ENCODE measurements at regions not wholly inside any gene's neighbourhood (a gene's known extent, or its start where the extent isn't known, plus 50 kb on each side); places are given as distances from the start of the nearest gene placed in this dataset.

DNA sequence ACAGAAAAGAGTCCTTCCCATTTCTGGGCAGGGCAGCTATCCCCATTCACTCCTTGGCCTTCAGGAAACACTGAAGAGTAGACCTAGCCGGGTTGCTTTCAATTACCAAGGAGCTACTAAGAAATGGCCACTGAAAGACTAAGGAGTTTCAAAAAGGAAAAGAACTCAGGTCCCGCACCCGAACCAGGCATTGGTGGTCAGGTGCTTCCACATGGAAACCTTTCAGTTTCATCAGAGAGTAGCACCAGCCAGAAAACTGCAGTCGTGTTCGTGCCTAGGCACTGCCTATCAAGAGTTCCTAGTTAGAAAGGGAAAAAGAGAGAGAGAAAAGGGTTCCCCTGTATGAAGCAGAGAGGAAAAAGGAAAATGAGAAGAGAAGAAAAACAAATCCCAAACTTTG, 237.9 kb downstream of the KLHL4 start:
- Histone ChIP-seq H3K27me3 (ENCODE audit: control insufficient read depth, insufficient read depth, low read length) (no peaks in the 10 kb centered on the region), H3K4me1 (ENCODE audit: control insufficient read depth, insufficient read depth, low read length) (no peaks in the 10 kb centered on the region), H3K4me3 (ENCODE audit: low read depth in 2 of 2, low read length in 2 of 2) (no peak overlapping the region), H3K9me3 (ENCODE audit: control insufficient read depth, insufficient read depth, low read depth, low read length) (no peaks in the 10 kb centered on the region), H3K27ac (ENCODE audit: low read length) (no peak overlapping the region), H3K36me3 (ENCODE audit: control insufficient read depth, insufficient read depth, low read length) (no peaks in the 10 kb centered on the region)
- intact Hi-C loops (cut with micrococcal nuclease; ENCODE audit: unreplicated experiment) (no loop called here), in situ Hi-C loops (cut with HindIII; ENCODE audit: low pct_unique_long_range_greater_than_20kb, low sequenced_read_pairs) (no loop called here)
- DNase-seq (ENCODE audit: low read depth, low spot score) (no peak), ATAC-seq (no peak)
- ChIA-PET POLR2A (no interaction called here), CTCF (no interaction called here)
- TF ChIP-seq, protein P1, sequence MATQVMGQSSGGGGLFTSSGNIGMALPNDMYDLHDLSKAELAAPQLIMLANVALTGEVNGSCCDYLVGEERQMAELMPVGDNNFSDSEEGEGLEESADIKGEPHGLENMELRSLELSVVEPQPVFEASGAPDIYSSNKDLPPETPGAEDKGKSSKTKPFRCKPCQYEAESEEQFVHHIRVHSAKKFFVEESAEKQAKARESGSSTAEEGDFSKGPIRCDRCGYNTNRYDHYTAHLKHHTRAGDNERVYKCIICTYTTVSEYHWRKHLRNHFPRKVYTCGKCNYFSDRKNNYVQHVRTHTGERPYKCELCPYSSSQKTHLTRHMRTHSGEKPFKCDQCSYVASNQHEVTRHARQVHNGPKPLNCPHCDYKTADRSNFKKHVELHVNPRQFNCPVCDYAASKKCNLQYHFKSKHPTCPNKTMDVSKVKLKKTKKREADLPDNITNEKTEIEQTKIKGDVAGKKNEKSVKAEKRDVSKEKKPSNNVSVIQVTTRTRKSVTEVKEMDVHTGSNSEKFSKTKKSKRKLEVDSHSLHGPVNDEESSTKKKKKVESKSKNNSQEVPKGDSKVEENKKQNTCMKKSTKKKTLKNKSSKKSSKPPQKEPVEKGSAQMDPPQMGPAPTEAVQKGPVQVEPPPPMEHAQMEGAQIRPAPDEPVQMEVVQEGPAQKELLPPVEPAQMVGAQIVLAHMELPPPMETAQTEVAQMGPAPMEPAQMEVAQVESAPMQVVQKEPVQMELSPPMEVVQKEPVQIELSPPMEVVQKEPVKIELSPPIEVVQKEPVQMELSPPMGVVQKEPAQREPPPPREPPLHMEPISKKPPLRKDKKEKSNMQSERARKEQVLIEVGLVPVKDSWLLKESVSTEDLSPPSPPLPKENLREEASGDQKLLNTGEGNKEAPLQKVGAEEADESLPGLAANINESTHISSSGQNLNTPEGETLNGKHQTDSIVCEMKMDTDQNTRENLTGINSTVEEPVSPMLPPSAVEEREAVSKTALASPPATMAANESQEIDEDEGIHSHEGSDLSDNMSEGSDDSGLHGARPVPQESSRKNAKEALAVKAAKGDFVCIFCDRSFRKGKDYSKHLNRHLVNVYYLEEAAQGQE (IDR thresholded peaks at IDR 0.05; ENCODE audit: insufficient read depth in 1 of 2, low read depth in 2 of 2, low read length in 1 of 2): no peak
- TF ChIP-seq TCF7L2 (IDR thresholded peaks at IDR 0.05; ENCODE audit: low read depth, low read length) (no peak), SIN3A (IDR thresholded peaks at IDR 0.05; ENCODE audit: borderline replicate concordance, insufficient read depth, low read depth, low read length) (no peak), POLR2AphosphoS5 (IDR thresholded peaks at IDR 0.05; ENCODE audit: low read depth, low read length) (no peak)
- TF ChIP-seq, protein P2, sequence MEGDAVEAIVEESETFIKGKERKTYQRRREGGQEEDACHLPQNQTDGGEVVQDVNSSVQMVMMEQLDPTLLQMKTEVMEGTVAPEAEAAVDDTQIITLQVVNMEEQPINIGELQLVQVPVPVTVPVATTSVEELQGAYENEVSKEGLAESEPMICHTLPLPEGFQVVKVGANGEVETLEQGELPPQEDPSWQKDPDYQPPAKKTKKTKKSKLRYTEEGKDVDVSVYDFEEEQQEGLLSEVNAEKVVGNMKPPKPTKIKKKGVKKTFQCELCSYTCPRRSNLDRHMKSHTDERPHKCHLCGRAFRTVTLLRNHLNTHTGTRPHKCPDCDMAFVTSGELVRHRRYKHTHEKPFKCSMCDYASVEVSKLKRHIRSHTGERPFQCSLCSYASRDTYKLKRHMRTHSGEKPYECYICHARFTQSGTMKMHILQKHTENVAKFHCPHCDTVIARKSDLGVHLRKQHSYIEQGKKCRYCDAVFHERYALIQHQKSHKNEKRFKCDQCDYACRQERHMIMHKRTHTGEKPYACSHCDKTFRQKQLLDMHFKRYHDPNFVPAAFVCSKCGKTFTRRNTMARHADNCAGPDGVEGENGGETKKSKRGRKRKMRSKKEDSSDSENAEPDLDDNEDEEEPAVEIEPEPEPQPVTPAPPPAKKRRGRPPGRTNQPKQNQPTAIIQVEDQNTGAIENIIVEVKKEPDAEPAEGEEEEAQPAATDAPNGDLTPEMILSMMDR (IDR thresholded peaks at IDR 0.05): no peak
- no TSS peak for BruUV-seq (replicated peaks)

DNA sequence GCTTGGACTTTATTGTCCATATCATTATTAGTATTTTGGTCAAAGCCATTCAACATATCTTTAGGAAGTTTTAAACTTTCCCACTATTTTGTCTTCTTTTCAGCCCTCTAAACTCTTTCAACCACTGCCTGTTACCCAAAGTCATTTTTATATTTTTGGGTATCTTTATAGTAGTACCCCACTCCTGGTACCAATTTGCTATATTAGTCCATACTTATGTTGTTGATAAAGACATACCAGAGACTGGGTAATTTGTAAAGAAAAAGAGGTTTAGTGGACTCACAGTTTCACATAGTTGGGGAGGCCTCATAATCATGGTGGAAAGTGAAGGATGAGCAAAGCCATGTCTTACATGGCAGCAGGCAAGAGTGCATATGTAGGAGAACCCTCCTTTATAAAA, 271.4 kb downstream of the KLHL4 start:
- DNase-seq (ENCODE audit: low read depth, low spot score) (no peak), ATAC-seq (no peak)
- no TSS peak for BruUV-seq (replicated peaks)
- Histone ChIP-seq H3K9me3 (ENCODE audit: control insufficient read depth, insufficient read depth, low read depth, low read length) (no peaks in the 10 kb centered on the region), H3K4me1 (ENCODE audit: control insufficient read depth, insufficient read depth, low read length) (no peaks in the 10 kb centered on the region), H3K27ac (ENCODE audit: low read length) (no peak overlapping the region), H3K36me3 (ENCODE audit: control insufficient read depth, insufficient read depth, low read length) (no peaks in the 10 kb centered on the region), H3K27me3 (ENCODE audit: control insufficient read depth, insufficient read depth, low read length) (no peaks in the 10 kb centered on the region), H3K4me3 (ENCODE audit: low read depth in 2 of 2, low read length in 2 of 2) (no peak overlapping the region)
- TF ChIP-seq, protein P1 (IDR thresholded peaks at IDR 0.05; ENCODE audit: insufficient read depth in 1 of 2, low read depth in 2 of 2, low read length in 1 of 2): no peak
- TF ChIP-seq, protein P2 (IDR thresholded peaks at IDR 0.05): no peak
- TF ChIP-seq SIN3A (IDR thresholded peaks at IDR 0.05; ENCODE audit: borderline replicate concordance, insufficient read depth, low read depth, low read length) (no peak), POLR2AphosphoS5 (IDR thresholded peaks at IDR 0.05; ENCODE audit: low read depth, low read length) (no peak)
- CTCF ChIA-PET: no interaction called here
- POLR2A ChIA-PET: no interaction called here
- intact Hi-C loops (cut with micrococcal nuclease; ENCODE audit: unreplicated experiment) (no loop called here), in situ Hi-C loops (cut with HindIII; ENCODE audit: low pct_unique_long_range_greater_than_20kb, low sequenced_read_pairs) (no loop called here)

Data from Panc1 (cell line).